Breast epithelium (tissue), 3 donors: ENCODE measurements at regions not wholly inside any gene's neighbourhood (a gene's known extent, or its start where the extent isn't known, plus 50 kb on each side); places are given as distances from the start of the nearest gene placed in this dataset.

Experiments used
- POLR2AphosphoS5 ChIP-seq, 3 donors: sonication (generic); formaldehyde crosslinking; IDR thresholded peaks; one replicate each; pipeline ENCODE4 v1.6.1; 2017; ENCODE audit warnings: antibody characterized with exemption in 3 of 3
- TF ChIP-seq, protein P1 (sequence below), 3 donors: fragments of 450-650 bp; IDR thresholded peaks; one replicate each; pipeline ENCODE4 v1.5.1; 2016 to 2017; ENCODE audit warnings: antibody characterized with exemption in 3 of 3, mild to moderate bottlenecking in 3 of 3, moderate library complexity in 3 of 3

DNA sequence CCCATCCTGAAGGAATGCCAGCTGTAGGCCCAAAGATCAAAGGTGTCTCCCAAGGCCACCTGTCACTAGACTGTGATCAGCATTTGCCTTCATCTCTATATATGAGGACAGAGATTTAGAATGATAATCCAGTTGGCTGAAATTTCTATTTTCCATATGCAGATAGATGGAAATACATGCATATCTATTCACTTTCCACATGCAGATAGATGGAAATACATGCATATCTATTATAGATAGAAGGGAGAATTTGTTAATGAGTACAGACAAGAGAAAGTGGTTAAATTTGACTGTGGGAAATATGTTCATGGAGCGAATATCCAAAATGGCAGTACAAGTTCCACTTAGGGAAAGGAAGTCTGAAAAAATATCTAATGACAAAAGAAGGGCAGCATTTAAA is 762.2 kb downstream of the NLGN4Y start:
- TF ChIP-seq, protein P1, sequence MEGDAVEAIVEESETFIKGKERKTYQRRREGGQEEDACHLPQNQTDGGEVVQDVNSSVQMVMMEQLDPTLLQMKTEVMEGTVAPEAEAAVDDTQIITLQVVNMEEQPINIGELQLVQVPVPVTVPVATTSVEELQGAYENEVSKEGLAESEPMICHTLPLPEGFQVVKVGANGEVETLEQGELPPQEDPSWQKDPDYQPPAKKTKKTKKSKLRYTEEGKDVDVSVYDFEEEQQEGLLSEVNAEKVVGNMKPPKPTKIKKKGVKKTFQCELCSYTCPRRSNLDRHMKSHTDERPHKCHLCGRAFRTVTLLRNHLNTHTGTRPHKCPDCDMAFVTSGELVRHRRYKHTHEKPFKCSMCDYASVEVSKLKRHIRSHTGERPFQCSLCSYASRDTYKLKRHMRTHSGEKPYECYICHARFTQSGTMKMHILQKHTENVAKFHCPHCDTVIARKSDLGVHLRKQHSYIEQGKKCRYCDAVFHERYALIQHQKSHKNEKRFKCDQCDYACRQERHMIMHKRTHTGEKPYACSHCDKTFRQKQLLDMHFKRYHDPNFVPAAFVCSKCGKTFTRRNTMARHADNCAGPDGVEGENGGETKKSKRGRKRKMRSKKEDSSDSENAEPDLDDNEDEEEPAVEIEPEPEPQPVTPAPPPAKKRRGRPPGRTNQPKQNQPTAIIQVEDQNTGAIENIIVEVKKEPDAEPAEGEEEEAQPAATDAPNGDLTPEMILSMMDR (IDR thresholded peaks at IDR 0.05), result no peak
- TF ChIP-seq POLR2AphosphoS5 (IDR thresholded peaks at IDR 0.05), result no peak
